A549 (cell line): ENCODE measurements at regions not wholly inside any gene's neighbourhood (a gene's known extent, or its start where the extent isn't known, plus 50 kb on each side); places are given as distances from the start of the nearest gene placed in this dataset.

Source experiments
- CBX8 ChIP-seq: fragments of 200-600 bp; sonication (generic); IDR thresholded peaks from 2 replicates; pipeline ENCODE4 v1.6.1; 2016
- CHD2 ChIP-seq: fragments of 150-350 bp; IDR thresholded peaks from 2 replicates; pipeline ENCODE4 v1.6.1; 2014; ENCODE audit warnings: low read length; ENCODE audit not compliant: partially characterized antibody
- CTCF ChIP-seq: fragments of >200 bp; sonication (Bioruptor Twin); formaldehyde crosslinking; IDR thresholded peaks from 3 replicates; pipeline ENCODE4 v1.5.1; 2016
- E2F6 ChIP-seq: IDR thresholded peaks from 2 replicates; pipeline ENCODE4 v1.6.1; 2012; ENCODE audit warnings: low read depth, borderline replicate concordance
- POLR2A ChIP-seq: IDR thresholded peaks from 2 replicates; pipeline ENCODE4 v1.6.1; 2012; ENCODE audit warnings: mild to moderate bottlenecking, low read length
- POLR2AphosphoS2 ChIP-seq: conservative IDR thresholded peaks from 2 replicates; pipeline ENCODE4 v1.6.1; 2012; ENCODE audit warnings: low read length, improper control_type of control experiment, inconsistent platforms
- REST ChIP-seq: fragments of 200-600 bp; sonication (generic); IDR thresholded peaks from 2 replicates; pipeline ENCODE4 v1.6.1; 2016; ENCODE audit warnings: antibody characterized with exemption, mild to moderate bottlenecking, moderate library complexity

- TF ChIP-seq CBX8 (no peak), CTCF (no peak), POLR2A (no peak), E2F6 (no peak), CHD2 (no peak), REST (no peak), POLR2AphosphoS2 (no peak)
Observed at GRCh38 chr3:146991907-146992306, 386.8 kb upstream of the PLSCR5 start.
